Calu3 (cell line): ENCODE measurements at regions not wholly inside any gene's neighbourhood (a gene's known extent, or its start where the extent isn't known, plus 50 kb on each side); places are given as distances from the start of the nearest gene placed in this dataset.
"Not testable (repeated sequence)": the region's sequence is repeated elsewhere in the genome, so short reads cannot be mapped to it uniquely, and the experiment has no call there.

Source experiments
- BruUV-seq: library from RNA; stranded (reverse); fragments of 400-500 nt; replicated peaks from 2 replicates; lab custom pipeline; 2021; lab: Mats Ljungman, UMichigan
- CTCF ChIA-PET: fragments of 300-600 bp; sonication (Branson Sonifier 250); formaldehyde crosslinking; loops from one replicate; lab custom pipeline; 2022; ENCODE audit warnings: antibody characterized with exemption; lab: Charles Lee
- DNase-seq: peaks from one replicate; pipeline ENCODE4 v3.0.0; 2022
- H3K27ac Mint-ChIP-seq: one replicate; pipeline ENCODE4 v1.8.0; 2022; ENCODE audit warnings: mixed read lengths; ENCODE audit not compliant: unreplicated experiment
- H3K27me3 Mint-ChIP-seq: one replicate; pipeline ENCODE4 v1.8.0; 2022; ENCODE audit warnings: mixed read lengths; ENCODE audit not compliant: unreplicated experiment
- H3K36me3 Mint-ChIP-seq: one replicate; pipeline ENCODE4 v1.8.0; 2022; ENCODE audit warnings: mild to moderate bottlenecking, moderate library complexity, mixed read lengths; ENCODE audit not compliant: insufficient read depth, unreplicated experiment
- H3K4me1 Mint-ChIP-seq: one replicate; pipeline ENCODE4 v1.8.0; 2022; ENCODE audit warnings: mild to moderate bottlenecking, low read depth, mixed read lengths; ENCODE audit not compliant: unreplicated experiment
- H3K4me3 Mint-ChIP-seq: one replicate; pipeline ENCODE4 v1.8.0; 2022; ENCODE audit warnings: mild to moderate bottlenecking, low read depth, moderate library complexity, mixed read lengths; ENCODE audit not compliant: unreplicated experiment
- H3K9me3 Mint-ChIP-seq: one replicate; pipeline ENCODE4 v1.8.0; 2022; ENCODE audit warnings: low read depth, mixed read lengths; ENCODE audit not compliant: unreplicated experiment
- intact Hi-C: fragments of 100-400 bp; cut with micrococcal nuclease; formaldehyde crosslinking; loops from one replicate; pipeline ENCODE4 v1.10.0; 2022; ENCODE audit not compliant: unreplicated experiment

DNA sequence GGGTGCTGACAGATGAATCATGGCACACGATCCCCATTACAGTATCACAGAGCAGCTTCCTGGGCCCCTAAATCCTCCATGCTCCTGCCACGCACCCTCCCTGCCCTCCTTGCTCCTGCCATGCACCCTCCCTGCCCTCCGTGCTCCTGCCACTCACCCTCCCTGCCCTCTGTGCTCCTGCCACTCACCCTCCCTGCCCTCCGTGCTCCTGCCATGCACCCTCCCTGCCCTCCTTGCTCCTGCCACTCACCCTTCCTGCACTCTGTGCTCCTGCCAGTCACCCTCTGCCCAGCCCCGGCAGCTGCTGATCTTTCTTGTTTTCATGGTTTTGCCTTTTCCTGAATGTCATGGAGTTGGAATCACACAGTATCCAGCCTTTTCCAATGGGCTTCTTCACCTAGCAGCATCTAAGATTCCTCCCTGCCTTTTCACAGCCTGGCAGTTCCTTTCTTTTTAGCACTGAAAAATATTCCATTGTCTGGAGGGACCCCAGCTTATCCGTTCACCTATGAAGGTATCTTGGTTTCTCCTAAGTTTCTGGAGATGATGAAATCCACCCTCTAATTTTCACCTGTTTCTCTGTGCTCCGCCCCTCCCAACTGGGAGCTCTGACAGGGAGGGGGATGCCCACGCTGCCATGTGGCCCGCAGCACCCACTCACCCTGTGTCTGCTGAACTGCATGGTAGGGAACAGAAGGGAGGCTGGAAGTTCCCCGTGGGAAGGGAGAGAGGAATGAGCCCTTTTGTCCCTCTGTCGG is 142.3 kb downstream of the NPIPB11 start:
- CTCF ChIA-PET, H3K27me3 Mint-ChIP-seq, H3K9me3 Mint-ChIP-seq, intact Hi-C loops, BruUV-seq: not testable (repeated sequence)
- peak overlapping the region; percentile 95 for H3K27ac Mint-ChIP-seq
- H3K4me3 Mint-ChIP-seq = peak overlapping the region; percentile 73
- DNase-seq = peak; percentile 41
- H3K36me3 Mint-ChIP-seq = peaks cover 64% of the 10 kb centered on the region
- peaks cover 46% of the 10 kb centered on the region for H3K4me1 Mint-ChIP-seq

DNA sequence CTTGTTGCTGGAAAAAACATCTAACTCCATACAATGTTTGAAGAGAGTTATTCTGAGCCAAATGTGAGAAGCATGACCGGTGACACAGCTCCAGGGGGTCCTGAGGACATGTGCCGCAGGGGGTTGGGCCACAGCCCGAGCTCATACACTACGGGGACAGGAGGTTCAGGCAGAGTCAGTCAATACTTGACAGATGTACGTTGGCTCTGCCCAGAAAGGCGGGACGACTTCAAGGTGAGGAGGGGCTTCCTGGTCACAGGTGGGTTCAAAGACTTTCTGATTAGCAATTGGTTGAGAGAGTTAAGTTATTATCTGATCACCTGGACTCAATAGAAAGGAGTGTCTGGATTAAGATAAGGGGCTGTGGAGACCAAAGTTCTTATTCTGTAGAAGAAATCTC is 143.8 kb downstream of the NPIPB11 start:
- H3K27me3 Mint-ChIP-seq, H3K9me3 Mint-ChIP-seq, CTCF ChIA-PET, intact Hi-C loops, BruUV-seq: not testable (repeated sequence)
- peaks cover 60% of the 10 kb centered on the region for H3K4me1 Mint-ChIP-seq
- peak overlapping the region; percentile 73 for H3K4me3 Mint-ChIP-seq
- H3K27ac Mint-ChIP-seq = peak overlapping the region; percentile 95
- peak; percentile 43 for DNase-seq
- H3K36me3 Mint-ChIP-seq = peaks cover 70% of the 10 kb centered on the region

DNA sequence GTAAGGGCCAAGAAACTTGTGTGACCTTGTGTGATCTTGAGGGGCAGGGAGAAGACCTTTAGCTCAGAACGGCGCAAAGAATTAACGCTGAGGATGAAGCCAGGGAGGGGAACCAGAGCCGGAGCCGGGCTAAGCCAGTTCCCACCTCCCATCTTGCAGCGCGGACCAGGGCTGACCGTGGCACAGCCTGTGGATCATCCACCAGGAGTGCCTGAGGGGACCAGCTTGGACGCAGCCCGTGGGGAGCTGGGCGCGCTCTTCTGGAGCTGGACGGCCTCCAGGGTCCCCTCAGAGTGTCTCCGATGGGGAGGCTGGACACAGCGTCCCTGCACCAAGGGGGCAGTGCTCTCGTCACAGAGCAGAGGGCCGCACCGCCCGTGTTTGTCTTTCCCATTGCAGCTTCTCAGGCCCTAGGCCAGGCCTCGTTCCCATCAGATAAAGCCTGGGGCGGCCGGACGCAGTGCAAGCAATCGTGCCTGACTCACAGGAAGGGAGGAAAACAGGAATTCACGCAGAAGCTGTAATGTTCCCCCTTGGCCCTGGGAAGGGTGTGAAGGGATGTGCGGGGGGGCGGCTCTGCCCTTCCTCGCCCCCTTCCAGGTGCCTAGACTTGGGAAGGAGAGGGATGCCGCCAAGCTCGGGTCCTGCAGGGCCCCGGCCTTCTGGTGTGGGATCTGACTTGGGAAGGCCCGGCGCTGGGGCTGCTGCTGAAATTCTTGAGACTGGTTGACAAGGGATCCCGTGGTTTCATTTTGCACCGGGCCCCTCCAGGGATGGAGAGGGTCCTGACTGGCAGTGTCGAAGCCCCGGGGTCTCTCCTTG is 144.9 kb downstream of the NPIPB11 start:
- H3K27me3 Mint-ChIP-seq, intact Hi-C loops, H3K9me3 Mint-ChIP-seq, BruUV-seq: not testable (repeated sequence)
- peaks cover 61% of the 10 kb centered on the region for H3K4me1 Mint-ChIP-seq
- DNase-seq = peak; percentile 50
- H3K27ac Mint-ChIP-seq = peak overlapping the region; percentile 95
- H3K4me3 Mint-ChIP-seq = peak overlapping the region; percentile 73
- H3K36me3 Mint-ChIP-seq = peaks cover 79% of the 10 kb centered on the region
- CTCF ChIA-PET = interaction anchor here (0.6 kb wide), 1 partner anchor 358 kb away, joined by 3 read pairs; no protein-coding TSS in a partner anchor

DNA sequence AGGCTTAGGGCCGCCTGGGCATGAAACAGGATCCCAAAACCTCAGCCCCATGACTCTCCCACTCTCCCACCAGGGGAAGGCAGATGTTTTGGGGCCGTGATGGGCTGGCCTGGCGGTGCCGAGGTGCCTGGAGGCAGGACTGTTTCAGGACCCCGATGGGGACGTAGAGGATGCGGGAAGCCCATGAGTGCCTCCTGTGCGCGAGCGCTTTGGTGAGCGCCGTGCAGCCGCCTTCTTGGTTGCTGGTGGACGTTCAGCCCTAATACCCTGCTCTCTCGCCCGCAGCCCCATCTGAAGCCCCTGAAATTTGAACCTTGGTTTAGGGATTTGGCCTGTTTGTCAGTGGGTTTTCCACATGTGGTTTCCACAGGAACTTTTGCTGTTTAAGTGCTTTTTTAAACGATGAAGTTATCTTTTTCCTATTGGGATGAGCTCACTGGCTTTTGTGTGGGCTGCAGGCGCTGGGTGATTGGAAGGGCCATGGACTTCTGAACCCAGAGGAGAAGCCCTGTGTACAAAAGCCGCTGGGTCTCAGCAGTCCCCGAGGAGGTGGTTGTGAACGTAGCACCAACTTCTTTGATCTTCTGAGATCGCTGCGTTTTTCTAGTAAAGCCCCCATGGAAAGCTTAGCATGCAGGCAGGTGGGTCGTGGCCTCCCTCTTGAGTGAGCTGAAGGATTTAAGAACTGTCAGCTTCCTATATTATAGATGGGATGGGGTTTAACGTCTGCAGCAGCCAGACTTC is 145.7 kb downstream of the NPIPB11 start:
- BruUV-seq, H3K9me3 Mint-ChIP-seq, CTCF ChIA-PET, DNase-seq, intact Hi-C loops, H3K27me3 Mint-ChIP-seq: not testable (repeated sequence)
- Mint-ChIP-seq H3K27ac (peak overlapping the region; percentile 95), H3K4me3 (peak overlapping the region; percentile 73), H3K36me3 (peaks cover 83% of the 10 kb centered on the region), H3K4me1 (peaks cover 56% of the 10 kb centered on the region)

DNA sequence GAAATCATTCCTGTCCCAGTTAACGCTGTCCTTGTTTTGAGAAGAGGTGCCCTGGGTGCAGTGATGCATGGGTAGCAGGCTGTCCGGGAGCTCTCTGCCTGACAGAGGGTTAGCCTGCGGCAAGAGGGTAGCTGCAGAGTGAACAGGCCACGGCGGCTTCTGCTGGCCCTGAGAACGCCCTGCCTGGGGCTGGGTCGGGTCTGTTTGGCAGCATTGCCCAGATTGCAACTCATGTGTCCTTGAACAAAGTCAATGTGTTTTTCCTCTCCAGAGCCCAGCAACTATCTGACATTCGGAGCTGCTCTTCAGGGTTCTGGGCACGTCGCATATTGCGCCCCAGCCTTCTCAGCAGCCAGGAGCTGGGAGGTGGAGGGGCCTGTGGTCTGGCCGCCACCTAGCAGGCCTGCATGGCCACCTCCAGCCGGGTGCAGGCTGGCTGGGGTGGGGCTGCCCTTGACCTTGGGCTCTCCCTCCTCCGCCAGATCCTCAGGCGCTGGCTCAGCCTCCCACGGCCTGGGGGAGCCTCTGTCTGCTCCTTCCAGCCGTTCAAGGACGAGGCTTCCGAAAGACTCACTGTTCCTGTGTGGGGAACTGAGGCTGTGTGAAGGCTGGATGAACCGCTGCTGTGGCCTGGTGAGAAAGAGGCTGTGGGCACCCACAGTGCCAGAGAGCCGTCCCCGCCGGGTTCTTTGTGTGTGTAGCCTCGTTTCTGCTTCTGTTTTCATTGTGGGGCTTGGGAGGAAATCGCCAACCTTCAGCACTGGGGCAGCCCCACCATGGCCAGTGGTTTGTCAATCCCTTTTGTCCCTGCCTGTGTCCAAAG is 146.7 kb downstream of the NPIPB11 start:
- H3K9me3 Mint-ChIP-seq, H3K4me3 Mint-ChIP-seq, DNase-seq, H3K27ac Mint-ChIP-seq, CTCF ChIA-PET, BruUV-seq, H3K27me3 Mint-ChIP-seq, intact Hi-C loops: not testable (repeated sequence)
- peaks cover 53% of the 10 kb centered on the region for H3K4me1 Mint-ChIP-seq
- peaks cover 81% of the 10 kb centered on the region for H3K36me3 Mint-ChIP-seq

DNA sequence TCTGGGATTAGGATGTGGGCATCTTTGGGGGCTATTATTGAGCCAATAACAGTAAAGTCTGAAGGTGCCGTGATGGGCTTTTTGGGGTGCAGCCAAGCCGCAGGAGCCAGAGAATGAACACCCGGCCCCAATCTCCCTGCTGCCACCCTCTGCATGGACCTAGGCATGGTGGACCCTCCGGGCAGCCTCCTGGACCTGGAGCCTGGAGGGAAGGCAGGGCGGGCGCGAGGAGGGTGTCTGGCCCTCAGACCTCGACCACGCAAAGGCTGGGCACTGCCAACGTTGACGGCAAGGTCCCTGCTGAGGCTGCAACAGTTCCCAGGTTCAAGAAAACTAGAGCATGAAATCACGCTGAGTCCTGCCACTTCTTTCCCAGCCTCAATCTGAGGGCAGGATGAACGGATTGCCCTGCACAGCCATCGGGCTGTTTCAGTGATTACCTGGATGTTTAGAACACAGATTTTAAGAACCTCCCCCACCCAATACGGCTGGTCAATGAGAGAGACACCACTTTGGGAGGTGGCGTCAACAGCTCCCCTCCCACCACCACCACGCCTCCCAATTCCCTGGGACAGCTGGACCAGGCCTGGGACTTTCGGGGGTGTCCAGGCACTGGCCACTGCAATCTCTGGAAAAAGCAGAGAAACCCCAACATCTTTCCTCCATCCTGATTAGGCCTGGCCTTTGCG is 147.4 kb downstream of the NPIPB11 start:
- H3K9me3 Mint-ChIP-seq, CTCF ChIA-PET: not testable (repeated sequence)

More for the DNA sequence above, 147.4 kb downstream of the NPIPB11 start:
- intact Hi-C loops, H3K27me3 Mint-ChIP-seq, BruUV-seq, H3K4me3 Mint-ChIP-seq, DNase-seq: not testable (repeated sequence)
- Mint-ChIP-seq H3K4me1 (peaks cover 46% of the 10 kb centered on the region), H3K36me3 (peaks cover 79% of the 10 kb centered on the region), H3K27ac (peak overlapping the region; percentile 29)
